ENCODE measurements at regions not wholly inside any gene's neighbourhood (a gene's known extent, or its start where the extent isn't known, plus 50 kb on each side); places are given as distances from the start of the nearest gene placed in this dataset.

DNA sequence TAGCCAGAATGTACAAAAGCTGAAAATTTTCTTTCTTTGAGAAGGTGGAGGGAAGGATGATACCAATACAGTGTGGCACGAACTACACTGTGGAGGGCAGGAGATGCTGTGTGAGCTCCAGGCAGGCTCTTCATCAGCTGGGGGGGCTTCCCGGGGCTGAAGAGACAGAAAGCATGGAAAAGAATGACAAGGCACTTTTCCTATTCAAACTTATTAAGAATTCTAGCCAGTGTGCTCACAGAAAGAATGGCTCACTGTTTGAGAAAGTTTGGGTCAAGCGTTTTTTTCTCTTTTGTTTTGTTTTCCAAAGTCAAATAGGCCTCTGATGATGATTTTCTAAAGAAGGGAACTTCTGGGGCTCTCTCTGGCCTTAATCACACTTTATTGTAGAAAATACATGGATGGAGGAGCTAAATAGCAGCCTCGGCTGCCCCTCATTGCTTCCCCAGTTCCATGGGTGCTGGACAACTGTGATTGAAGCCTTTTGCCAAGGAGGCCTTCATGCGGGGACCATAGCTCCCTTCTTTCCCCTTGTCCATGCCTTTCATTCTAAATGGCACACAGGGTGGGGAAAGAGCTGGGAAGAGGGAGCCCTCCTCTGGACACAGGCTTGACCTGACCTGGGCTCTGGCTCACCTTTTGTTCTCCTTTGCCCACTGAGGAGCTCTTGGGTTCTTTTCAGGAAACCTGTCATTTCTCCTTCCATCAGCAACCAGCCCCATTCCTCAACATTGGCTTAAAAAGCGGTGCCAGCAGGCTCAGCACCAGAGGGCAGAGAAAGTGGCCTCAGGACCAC is 130.6 kb downstream of the TDRD15 start:
- TF ChIP-seq, protein P1, sequence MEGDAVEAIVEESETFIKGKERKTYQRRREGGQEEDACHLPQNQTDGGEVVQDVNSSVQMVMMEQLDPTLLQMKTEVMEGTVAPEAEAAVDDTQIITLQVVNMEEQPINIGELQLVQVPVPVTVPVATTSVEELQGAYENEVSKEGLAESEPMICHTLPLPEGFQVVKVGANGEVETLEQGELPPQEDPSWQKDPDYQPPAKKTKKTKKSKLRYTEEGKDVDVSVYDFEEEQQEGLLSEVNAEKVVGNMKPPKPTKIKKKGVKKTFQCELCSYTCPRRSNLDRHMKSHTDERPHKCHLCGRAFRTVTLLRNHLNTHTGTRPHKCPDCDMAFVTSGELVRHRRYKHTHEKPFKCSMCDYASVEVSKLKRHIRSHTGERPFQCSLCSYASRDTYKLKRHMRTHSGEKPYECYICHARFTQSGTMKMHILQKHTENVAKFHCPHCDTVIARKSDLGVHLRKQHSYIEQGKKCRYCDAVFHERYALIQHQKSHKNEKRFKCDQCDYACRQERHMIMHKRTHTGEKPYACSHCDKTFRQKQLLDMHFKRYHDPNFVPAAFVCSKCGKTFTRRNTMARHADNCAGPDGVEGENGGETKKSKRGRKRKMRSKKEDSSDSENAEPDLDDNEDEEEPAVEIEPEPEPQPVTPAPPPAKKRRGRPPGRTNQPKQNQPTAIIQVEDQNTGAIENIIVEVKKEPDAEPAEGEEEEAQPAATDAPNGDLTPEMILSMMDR (tag by site-specific recombination; IDR thresholded peaks at IDR 0.05): no peak
- TF ChIP-seq ZNF24 (tag by site-specific recombination; IDR thresholded peaks at IDR 0.05) (no peak), ZNF776 (tag by site-specific recombination; IDR thresholded peaks at IDR 0.05; ENCODE audit: borderline replicate concordance) (no peak), ZNF274 (IDR thresholded peaks at IDR 0.05; ENCODE audit: low read length) (no peak), ZNF274 (tag by site-specific recombination; IDR thresholded peaks at IDR 0.05; ENCODE audit: borderline replicate concordance) (no peak), ZNF610 (tag by site-specific recombination; IDR thresholded peaks at IDR 0.05; ENCODE audit: borderline replicate concordance) (no peak)
- TF ChIP-seq, protein P2, sequence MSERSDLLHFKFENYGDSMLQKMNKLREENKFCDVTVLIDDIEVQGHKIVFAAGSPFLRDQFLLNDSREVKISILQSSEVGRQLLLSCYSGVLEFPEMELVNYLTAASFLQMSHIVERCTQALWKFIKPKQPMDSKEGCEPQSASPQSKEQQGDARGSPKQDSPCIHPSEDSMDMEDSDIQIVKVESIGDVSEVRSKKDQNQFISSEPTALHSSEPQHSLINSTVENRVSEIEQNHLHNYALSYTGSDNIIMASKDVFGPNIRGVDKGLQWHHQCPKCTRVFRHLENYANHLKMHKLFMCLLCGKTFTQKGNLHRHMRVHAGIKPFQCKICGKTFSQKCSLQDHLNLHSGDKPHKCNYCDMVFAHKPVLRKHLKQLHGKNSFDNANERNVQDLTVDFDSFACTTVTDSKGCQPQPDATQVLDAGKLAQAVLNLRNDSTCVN (tag by site-specific recombination; optimal IDR thresholded peaks at IDR 0.05): no peak

All from HEK293 (cell line).